ENCODE measurements at regions not wholly inside any gene's neighbourhood (a gene's known extent, or its start where the extent isn't known, plus 50 kb on each side); places are given as distances from the start of the nearest gene placed in this dataset.

DNA sequence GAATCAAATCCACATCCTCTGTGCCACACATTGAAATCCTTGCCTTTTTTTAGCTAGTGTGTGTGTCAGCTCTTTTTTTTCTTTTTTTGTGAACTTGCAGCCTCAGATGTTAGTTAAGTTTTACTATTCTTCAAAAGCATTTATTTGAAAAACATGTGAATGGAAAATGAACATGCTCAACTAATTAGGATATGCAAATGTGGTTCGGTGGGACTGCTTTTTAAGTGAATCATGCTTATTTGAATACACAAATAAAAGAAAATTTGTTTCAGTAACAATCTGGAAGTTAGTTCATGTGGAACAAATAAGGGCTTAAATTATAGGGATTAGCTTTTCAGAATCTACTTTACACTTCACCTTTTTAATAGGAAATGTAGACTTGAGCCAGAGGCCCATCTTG, 751.5 kb upstream of the FAM241A start:
- intact Hi-C loops (cut with DNase I, micrococcal nuclease): no loop called here
- Histone ChIP-seq H3K4me3 (no peak overlapping the region), H3K36me3 (ENCODE audit: low read depth) (no peaks in the 10 kb centered on the region), H3K9me3 (no peaks in the 10 kb centered on the region), H3K4me1 (ENCODE audit: low read depth) (no peaks in the 10 kb centered on the region)
- TF ChIP-seq, protein P1, sequence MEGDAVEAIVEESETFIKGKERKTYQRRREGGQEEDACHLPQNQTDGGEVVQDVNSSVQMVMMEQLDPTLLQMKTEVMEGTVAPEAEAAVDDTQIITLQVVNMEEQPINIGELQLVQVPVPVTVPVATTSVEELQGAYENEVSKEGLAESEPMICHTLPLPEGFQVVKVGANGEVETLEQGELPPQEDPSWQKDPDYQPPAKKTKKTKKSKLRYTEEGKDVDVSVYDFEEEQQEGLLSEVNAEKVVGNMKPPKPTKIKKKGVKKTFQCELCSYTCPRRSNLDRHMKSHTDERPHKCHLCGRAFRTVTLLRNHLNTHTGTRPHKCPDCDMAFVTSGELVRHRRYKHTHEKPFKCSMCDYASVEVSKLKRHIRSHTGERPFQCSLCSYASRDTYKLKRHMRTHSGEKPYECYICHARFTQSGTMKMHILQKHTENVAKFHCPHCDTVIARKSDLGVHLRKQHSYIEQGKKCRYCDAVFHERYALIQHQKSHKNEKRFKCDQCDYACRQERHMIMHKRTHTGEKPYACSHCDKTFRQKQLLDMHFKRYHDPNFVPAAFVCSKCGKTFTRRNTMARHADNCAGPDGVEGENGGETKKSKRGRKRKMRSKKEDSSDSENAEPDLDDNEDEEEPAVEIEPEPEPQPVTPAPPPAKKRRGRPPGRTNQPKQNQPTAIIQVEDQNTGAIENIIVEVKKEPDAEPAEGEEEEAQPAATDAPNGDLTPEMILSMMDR (IDR thresholded peaks at IDR 0.05): no peak
- DNase-seq: no peak
- ATAC-seq: no peak

DNA sequence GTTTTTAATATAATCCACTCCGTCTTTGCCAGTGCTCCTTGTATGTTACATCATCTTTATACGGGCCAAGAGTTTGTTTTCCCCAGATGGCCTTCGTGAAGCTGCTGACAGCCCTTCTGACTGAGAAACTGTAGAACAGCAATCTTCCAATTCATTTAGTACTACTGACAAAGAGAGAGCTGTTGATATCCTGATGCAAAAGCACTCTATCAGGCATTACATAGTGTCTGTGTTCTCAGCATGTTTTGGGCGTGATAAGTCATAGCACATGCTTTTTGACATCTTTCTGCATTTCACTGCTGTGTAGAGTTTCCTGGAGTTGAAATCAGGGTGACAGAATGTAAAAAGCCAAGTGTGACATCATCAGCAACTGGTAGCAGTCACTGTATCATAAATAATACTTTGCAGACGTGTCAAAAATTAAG, 746.3 kb upstream of the FAM241A start:
- peak; percentile 19 for ATAC-seq
- TF ChIP-seq, protein P1 (IDR thresholded peaks at IDR 0.05): no peak
- no peak overlapping the region for H3K4me3 ChIP-seq
- no peaks in the 10 kb centered on the region for H3K9me3 ChIP-seq
- no peaks in the 10 kb centered on the region for H3K4me1 ChIP-seq (ENCODE audit: low read depth)
- intact Hi-C loops (cut with DNase I, micrococcal nuclease): no loop called here
- no peaks in the 10 kb centered on the region for H3K36me3 ChIP-seq (ENCODE audit: low read depth)
- DNase-seq: peak in 1 of 3 donors; percentile 5

DNA sequence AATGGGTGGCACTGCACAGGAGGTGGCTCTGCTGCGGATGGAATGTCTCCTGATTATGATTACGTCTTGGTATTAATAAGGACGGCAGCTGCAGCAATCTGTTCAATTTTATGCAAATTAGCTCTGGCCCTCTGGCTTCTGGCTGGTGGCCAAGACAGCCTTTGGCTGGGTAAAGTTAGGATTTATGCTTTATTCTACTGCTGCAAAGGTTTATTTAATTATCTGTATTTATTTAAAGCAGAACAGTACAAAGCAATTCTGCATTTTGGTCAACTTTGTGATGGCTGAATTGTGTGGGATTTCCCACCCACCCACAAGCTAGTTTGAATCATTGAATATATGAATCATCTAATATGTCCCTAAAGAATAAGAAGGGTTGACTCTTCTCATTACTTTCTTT, 745.6 kb upstream of the FAM241A start:
- TF ChIP-seq, protein P1 (IDR thresholded peaks at IDR 0.05): no peak
- Histone ChIP-seq H3K36me3 (ENCODE audit: low read depth) (no peaks in the 10 kb centered on the region), H3K4me1 (ENCODE audit: low read depth) (no peaks in the 10 kb centered on the region), H3K4me3 (no peak overlapping the region), H3K9me3 (no peaks in the 10 kb centered on the region)
- ATAC-seq (no peak), DNase-seq (no peak)
- intact Hi-C loops (cut with DNase I, micrococcal nuclease): no loop called here

DNA sequence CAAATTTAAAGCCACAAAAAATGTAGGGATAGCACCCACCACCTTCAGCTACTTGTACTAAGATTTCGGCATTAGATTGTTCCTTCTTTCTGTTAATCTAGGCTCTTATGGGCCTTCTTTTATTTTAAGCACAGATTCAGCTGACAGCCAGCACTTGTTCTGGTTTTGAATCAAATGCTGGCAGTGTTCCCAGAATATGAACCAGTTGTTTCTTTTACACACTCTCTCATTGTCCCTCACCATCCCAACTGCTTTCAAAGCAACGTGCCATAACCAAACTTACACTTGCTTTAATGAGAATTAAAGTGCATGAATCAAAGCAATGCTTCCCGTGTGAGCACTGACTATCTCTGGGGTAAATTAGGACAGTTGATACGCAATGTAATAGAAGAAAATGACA, 744.5 kb upstream of the FAM241A start:
- Histone ChIP-seq H3K4me3 (no peak overlapping the region), H3K36me3 (ENCODE audit: low read depth) (no peaks in the 10 kb centered on the region), H3K9me3 (no peaks in the 10 kb centered on the region), H3K4me1 (ENCODE audit: low read depth) (no peaks in the 10 kb centered on the region)
- intact Hi-C loops (cut with DNase I, micrococcal nuclease): no loop called here
- TF ChIP-seq, protein P1 (IDR thresholded peaks at IDR 0.05): no peak
- DNase-seq: peak in 1 of 3 donors; percentile 24
- ATAC-seq: no peak

DNA sequence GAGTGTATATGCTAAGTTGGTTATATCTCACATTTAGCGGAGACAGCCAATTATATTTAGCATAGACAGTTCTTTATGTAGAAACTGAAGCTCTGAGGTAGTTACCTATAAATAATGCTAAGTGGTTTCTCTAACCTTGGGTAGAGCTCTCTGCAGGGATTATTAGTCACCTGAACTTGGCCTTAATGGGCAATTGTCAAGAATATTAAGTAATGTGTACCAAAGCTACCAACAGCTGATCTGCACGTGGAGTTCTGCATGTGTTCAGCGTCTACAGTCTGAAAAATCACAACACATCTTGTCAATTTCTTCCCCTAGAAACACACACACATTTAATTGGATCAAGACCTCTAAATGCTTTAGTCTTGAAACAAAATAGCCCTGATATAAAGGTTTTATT, 740.6 kb upstream of the FAM241A start:
- intact Hi-C loops (cut with DNase I, micrococcal nuclease): no loop called here

More for the DNA sequence above, 740.6 kb upstream of the FAM241A start:
- TF ChIP-seq, protein P1 (IDR thresholded peaks at IDR 0.05): no peak
- DNase-seq (no peak), ATAC-seq (no peak)
- no peaks in the 10 kb centered on the region for H3K4me1 ChIP-seq (ENCODE audit: low read depth)
- H3K9me3 ChIP-seq: no peaks in the 10 kb centered on the region
- H3K36me3 ChIP-seq (ENCODE audit: low read depth): no peaks in the 10 kb centered on the region
- no peak overlapping the region for H3K4me3 ChIP-seq

Measured in mucosa of descending colon (tissue), 3 donors.